ENCODE measurements at regions not wholly inside any gene's neighbourhood (a gene's known extent, or its start where the extent isn't known, plus 50 kb on each side); places are given as distances from the start of the nearest gene placed in this dataset.

DNA sequence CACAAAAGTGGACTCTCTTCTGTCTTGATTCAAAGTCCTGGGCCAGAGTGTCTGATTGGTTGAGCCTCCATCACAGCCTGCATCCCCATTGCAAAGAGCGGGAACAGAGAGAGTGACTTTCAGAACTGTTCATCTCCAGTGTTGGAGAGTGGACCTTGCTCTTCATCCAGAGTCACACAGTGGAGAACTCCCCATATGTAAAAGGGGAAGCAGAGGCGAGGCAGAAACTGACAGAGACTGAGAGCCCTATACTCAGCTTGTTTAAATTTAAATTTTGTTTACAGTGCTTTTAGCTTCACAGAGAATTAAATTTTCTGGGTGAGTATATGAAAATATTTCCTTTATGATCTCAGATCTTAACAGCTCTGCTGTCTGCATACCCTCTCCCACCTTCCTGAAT lies 70.0 kb upstream of the SSBP2 start:
- no peak for DNase-seq (ENCODE audit: low read depth in 1 of 2, low spot score in 1 of 2)
- Histone ChIP-seq H3K4me3 (replicated peaks; ENCODE audit: insufficient read depth, low read length) (no peak overlapping the region), H3K27ac (replicated peaks) (no peak overlapping the region), H3K27me3 (ENCODE audit: insufficient read depth, poor library complexity, severe bottlenecking) (no peaks in the 10 kb centered on the region)
- TF ChIP-seq SPI1 (IDR thresholded peaks at IDR 0.05; ENCODE audit: borderline replicate concordance, low read depth) (no peak; the same call in 1 of the 2 replicates), CTCF (IDR thresholded peaks at IDR 0.05; ENCODE audit: insufficient read depth, low read length) (no peak), GABPA (IDR thresholded peaks at IDR 0.05; ENCODE audit: low read depth) (no peak)
- TF ChIP-seq, protein P1, sequence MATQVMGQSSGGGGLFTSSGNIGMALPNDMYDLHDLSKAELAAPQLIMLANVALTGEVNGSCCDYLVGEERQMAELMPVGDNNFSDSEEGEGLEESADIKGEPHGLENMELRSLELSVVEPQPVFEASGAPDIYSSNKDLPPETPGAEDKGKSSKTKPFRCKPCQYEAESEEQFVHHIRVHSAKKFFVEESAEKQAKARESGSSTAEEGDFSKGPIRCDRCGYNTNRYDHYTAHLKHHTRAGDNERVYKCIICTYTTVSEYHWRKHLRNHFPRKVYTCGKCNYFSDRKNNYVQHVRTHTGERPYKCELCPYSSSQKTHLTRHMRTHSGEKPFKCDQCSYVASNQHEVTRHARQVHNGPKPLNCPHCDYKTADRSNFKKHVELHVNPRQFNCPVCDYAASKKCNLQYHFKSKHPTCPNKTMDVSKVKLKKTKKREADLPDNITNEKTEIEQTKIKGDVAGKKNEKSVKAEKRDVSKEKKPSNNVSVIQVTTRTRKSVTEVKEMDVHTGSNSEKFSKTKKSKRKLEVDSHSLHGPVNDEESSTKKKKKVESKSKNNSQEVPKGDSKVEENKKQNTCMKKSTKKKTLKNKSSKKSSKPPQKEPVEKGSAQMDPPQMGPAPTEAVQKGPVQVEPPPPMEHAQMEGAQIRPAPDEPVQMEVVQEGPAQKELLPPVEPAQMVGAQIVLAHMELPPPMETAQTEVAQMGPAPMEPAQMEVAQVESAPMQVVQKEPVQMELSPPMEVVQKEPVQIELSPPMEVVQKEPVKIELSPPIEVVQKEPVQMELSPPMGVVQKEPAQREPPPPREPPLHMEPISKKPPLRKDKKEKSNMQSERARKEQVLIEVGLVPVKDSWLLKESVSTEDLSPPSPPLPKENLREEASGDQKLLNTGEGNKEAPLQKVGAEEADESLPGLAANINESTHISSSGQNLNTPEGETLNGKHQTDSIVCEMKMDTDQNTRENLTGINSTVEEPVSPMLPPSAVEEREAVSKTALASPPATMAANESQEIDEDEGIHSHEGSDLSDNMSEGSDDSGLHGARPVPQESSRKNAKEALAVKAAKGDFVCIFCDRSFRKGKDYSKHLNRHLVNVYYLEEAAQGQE (IDR thresholded peaks at IDR 0.05; ENCODE audit: insufficient replicate concordance, low read depth) = no peak

DNA sequence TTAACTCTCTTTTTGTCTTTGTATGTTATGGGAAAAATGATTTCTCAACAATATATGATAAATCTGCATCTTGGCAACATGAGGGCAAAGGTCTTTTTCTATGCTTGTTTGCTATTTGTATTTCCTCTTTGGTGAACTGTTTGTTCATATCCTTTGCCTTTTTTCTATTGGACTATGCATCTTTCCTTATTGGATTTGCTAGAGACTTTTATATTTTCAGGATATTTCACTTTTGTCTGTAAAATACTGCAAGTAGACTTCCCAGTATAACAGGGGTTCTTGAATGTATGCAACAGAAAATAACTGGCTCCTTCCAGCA lies 69.4 kb upstream of the SSBP2 start:
- Histone ChIP-seq H3K27ac (replicated peaks) (no peak overlapping the region), H3K27me3 (ENCODE audit: insufficient read depth, poor library complexity, severe bottlenecking) (no peaks in the 10 kb centered on the region), H3K4me3 (replicated peaks; ENCODE audit: insufficient read depth, low read length) (no peak overlapping the region)
- TF ChIP-seq, protein P1 (IDR thresholded peaks at IDR 0.05; ENCODE audit: insufficient replicate concordance, low read depth) = no peak
- TF ChIP-seq SPI1 (IDR thresholded peaks at IDR 0.05; ENCODE audit: borderline replicate concordance, low read depth) = no peak
- no peak for TF ChIP-seq GABPA (IDR thresholded peaks at IDR 0.05; ENCODE audit: low read depth)
- TF ChIP-seq POLR2AphosphoS5 (IDR thresholded peaks at IDR 0.05; ENCODE audit: low read depth) = no peak
- no peak for TF ChIP-seq CTCF (IDR thresholded peaks at IDR 0.05; ENCODE audit: insufficient read depth, low read length)
- no peak for DNase-seq (ENCODE audit: low read depth in 1 of 2, low spot score in 1 of 2)

GRCh38 chr5:81819556-81820317 lies 68.8 kb upstream of the SSBP2 start:
- H3K27me3 ChIP-seq (ENCODE audit: insufficient read depth, poor library complexity, severe bottlenecking) = no peaks in the 10 kb centered on the region
- TF ChIP-seq SPI1 (IDR thresholded peaks at IDR 0.05; ENCODE audit: borderline replicate concordance, low read depth) (no peak), CTCF (IDR thresholded peaks at IDR 0.05; ENCODE audit: insufficient read depth, low read length) (no peak), GABPA (IDR thresholded peaks at IDR 0.05; ENCODE audit: low read depth) (no peak), POLR2AphosphoS5 (IDR thresholded peaks at IDR 0.05; ENCODE audit: low read depth) (no peak)
- TF ChIP-seq, protein P1 (IDR thresholded peaks at IDR 0.05; ENCODE audit: insufficient replicate concordance, low read depth) = no peak
- H3K27ac ChIP-seq (replicated peaks) = no peak overlapping the region
- DNase-seq (ENCODE audit: low read depth in 1 of 2, low spot score in 1 of 2) = no peak
- H3K4me3 ChIP-seq (replicated peaks; ENCODE audit: insufficient read depth, low read length) = no peak overlapping the region
